H1 (cell line): ENCODE measurements at regions not wholly inside any gene's neighbourhood (a gene's known extent, or its start where the extent isn't known, plus 50 kb on each side); places are given as distances from the start of the nearest gene placed in this dataset.

ENCODE experiments used
- CTCF ChIA-PET: fragments of 300-600 bp; sonication (Branson Sonifier 250); formaldehyde crosslinking; loops from one replicate; lab custom pipeline; 2021; ENCODE audit not compliant: partially characterized antibody; lab: Charles Lee
- POLR2A ChIA-PET: fragments of 300-600 bp; sonication (Branson Sonifier 250); formaldehyde crosslinking; loops from one replicate; lab custom pipeline; 2021; ENCODE audit warnings: inconsistent platforms; ENCODE audit not compliant: partially characterized antibody; lab: Charles Lee
- DNase-seq, 2 experiments: peaks; one replicate each; pipeline versions ENCODE4 v3.0.0 to v3.0.0-alpha.2; 2010 to 2022; ENCODE audit warnings: low spot score in 2 of 2, low read depth in 1 of 2, mixed read lengths in 1 of 2
- FAIRE-seq: peaks from 2 replicates; lab custom pipeline; 2011; peaks lifted over from hg19 to GRCh38; lab: Jason Lieb, UNC
- H2AFZ ChIP-seq: 2 replicates; pipeline ENCODE4 v1.8.1; 2012; ENCODE audit warnings: low read length, inconsistent platforms
- H2AK5ac ChIP-seq: 2 replicates; pipeline ENCODE4 v1.6.1; 2013; ENCODE audit warnings: low read depth, low read length
- H2BK120ac ChIP-seq: replicated peaks from 2 replicates; pipeline ENCODE3; 2013; ENCODE audit warnings: low read depth, low read length, inconsistent platforms
- H2BK12ac ChIP-seq: 2 replicates; pipeline ENCODE4 v1.6.1; 2013; ENCODE audit warnings: low read depth, low read length
- H2BK15ac ChIP-seq: 2 replicates; pipeline ENCODE4 v1.6.1; 2013; ENCODE audit warnings: low read length
- H2BK20ac ChIP-seq: 2 replicates; pipeline ENCODE4 v1.6.1; 2013; ENCODE audit warnings: low read length
- H2BK5ac ChIP-seq: 2 replicates; pipeline ENCODE4 v1.6.1; 2013; ENCODE audit warnings: low read depth, low read length
- H3K14ac ChIP-seq: 2 replicates; pipeline ENCODE4 v1.6.1; 2013; ENCODE audit warnings: inconsistent platforms; ENCODE audit not compliant: insufficient read length
- H3K18ac ChIP-seq: 2 replicates; pipeline ENCODE4 v1.6.1; 2013; ENCODE audit warnings: low read length; ENCODE audit errors: extremely low read depth
- H3K23ac ChIP-seq: 2 replicates; pipeline ENCODE4 v1.6.1; 2013; ENCODE audit warnings: inconsistent platforms; ENCODE audit not compliant: insufficient read length
- H3K23me2 ChIP-seq: 2 replicates; pipeline ENCODE4 v1.6.1; 2013; ENCODE audit warnings: low read depth, low read length
- H3K27ac ChIP-seq: 2 replicates; pipeline ENCODE4 v1.6.1; 2011; ENCODE audit warnings: low read depth, low read length, inconsistent platforms
- H3K27me3 ChIP-seq, 4 experiments: replicated peaks in 1 of 4; 1 replicate in 1 of 4; 2 replicates in 3 of 4; pipeline versions ENCODE4 v1.6.1 to v1.8.1; 2011 to 2013; ENCODE audit warnings: low read length in 3 of 4, mild to moderate bottlenecking in 3 of 4, inconsistent platforms in 2 of 4, mixed read lengths in 2 of 4, moderate library complexity in 1 of 4; ENCODE audit not compliant: control insufficient read depth in 3 of 4, insufficient read depth in 3 of 4; ENCODE audit errors: extremely low read depth in 1 of 4
- H3K36me3 ChIP-seq, 4 experiments: 2 replicates each; pipeline versions ENCODE4 v1.6.1 to v1.8.1; 2011 to 2013; ENCODE audit warnings: mild to moderate bottlenecking in 4 of 4, low read length in 3 of 4, moderate library complexity in 2 of 4, control low read depth in 1 of 4, inconsistent platforms in 1 of 4; ENCODE audit not compliant: insufficient read depth in 4 of 4, control insufficient read depth in 2 of 4
- H3K4ac ChIP-seq: replicated peaks from 2 replicates; pipeline ENCODE3; 2013; ENCODE audit warnings: low read length, low read depth, mixed read lengths, inconsistent platforms; ENCODE audit not compliant: insufficient read length
- H3K4me1 ChIP-seq, 4 experiments: replicated peaks in 1 of 4; 1 replicate in 1 of 4; 2 replicates in 3 of 4; pipeline versions ENCODE4 v1.6.1 to v1.8.1; 2011 to 2013; ENCODE audit warnings: low read length in 3 of 4, inconsistent platforms in 2 of 4, mixed read lengths in 1 of 4; ENCODE audit not compliant: insufficient read depth in 4 of 4, control insufficient read depth in 3 of 4
- H3K4me2 ChIP-seq, 2 experiments: 2 replicates each; pipeline versions ENCODE4 v1.6.1 to v1.8.1; 2011 to 2013; ENCODE audit warnings: low read depth in 2 of 2, low read length in 2 of 2, control low read depth in 1 of 2, inconsistent platforms in 1 of 2, mild to moderate bottlenecking in 1 of 2; ENCODE audit not compliant: insufficient read depth in 1 of 2
- H3K4me3 ChIP-seq, 4 experiments: fragments of 200-600, 300-600 bp in 1 of 4; sonication (generic), shearing (Covaris generic), sonication (Bioruptor Twin) in 1 of 4; 2 replicates each; pipeline versions ENCODE4 v1.5.1 to v1.8.1; 2011 to 2016; ENCODE audit warnings: low read length in 4 of 4, low read depth in 3 of 4, control low read depth in 2 of 4, inconsistent platforms in 2 of 4, mild to moderate bottlenecking in 2 of 4, mixed read lengths in 1 of 4, moderate library complexity in 1 of 4; ENCODE audit not compliant: insufficient read depth in 2 of 4; ENCODE audit errors: extremely low read depth in 1 of 4
- H3K56ac ChIP-seq: replicated peaks from 2 replicates; pipeline ENCODE3; 2013; ENCODE audit warnings: low read depth, mild to moderate bottlenecking, mixed read lengths, low read length, inconsistent platforms; ENCODE audit not compliant: insufficient read length
- H3K79me1 ChIP-seq: 2 replicates; pipeline ENCODE4 v1.6.1; 2013; ENCODE audit warnings: low read depth, low read length, control low read depth
- H3K79me2 ChIP-seq, 2 experiments: 2 replicates each; pipeline versions ENCODE4 v1.6.1 to v1.8.1; 2012 to 2013; ENCODE audit warnings: low read length in 2 of 2, mild to moderate bottlenecking in 2 of 2, inconsistent platforms in 1 of 2; ENCODE audit not compliant: insufficient read depth in 2 of 2, control insufficient read depth in 1 of 2
- H3K9ac ChIP-seq, 4 experiments: replicated peaks in 1 of 4; 1 replicate in 1 of 4; 2 replicates in 3 of 4; pipeline versions ENCODE4 v1.6.1 to v1.8.1; 2011 to 2013; ENCODE audit warnings: low read depth in 3 of 4, low read length in 3 of 4, control low read depth in 2 of 4, mild to moderate bottlenecking in 2 of 4, moderate library complexity in 2 of 4, inconsistent platforms in 1 of 4; ENCODE audit errors: extremely low read depth in 1 of 4
- H3K9me3 ChIP-seq, 2 experiments: 2 replicates each; pipeline versions ENCODE4 v1.6.1 to v1.8.1; 2012 to 2013; ENCODE audit warnings: mild to moderate bottlenecking in 2 of 2, moderate library complexity in 2 of 2, control low read depth in 1 of 2, inconsistent platforms in 1 of 2, low read depth in 1 of 2, low read length in 1 of 2, mixed read lengths in 1 of 2; ENCODE audit not compliant: insufficient read depth in 2 of 2
- H4K20me1 ChIP-seq, 2 experiments: replicated peaks in 1 of 2; 2 replicates each; pipeline versions ENCODE3 to v1.8.1; 2011 to 2013; ENCODE audit warnings: inconsistent platforms in 2 of 2, low read length in 2 of 2, mild to moderate bottlenecking in 1 of 2; ENCODE audit not compliant: insufficient read depth in 2 of 2, control insufficient read depth in 1 of 2
- H4K5ac ChIP-seq: 2 replicates; pipeline ENCODE4 v1.6.1; 2013; ENCODE audit warnings: low read length, low read depth, mixed read lengths, inconsistent platforms; ENCODE audit not compliant: insufficient read length
- H4K8ac ChIP-seq: 2 replicates; pipeline ENCODE4 v1.8.0; 2013; ENCODE audit warnings: mild to moderate bottlenecking, moderate library complexity, low read length, inconsistent platforms; ENCODE audit not compliant: insufficient read depth; ENCODE audit errors: extremely low read depth
- H4K91ac ChIP-seq: replicated peaks from 2 replicates; pipeline ENCODE3; 2013; ENCODE audit warnings: low read length, mixed read lengths, inconsistent platforms; ENCODE audit not compliant: insufficient read length
- CHD1 ChIP-seq: IDR thresholded peaks from 2 replicates; pipeline ENCODE4 v1.6.1; 2012; ENCODE audit warnings: low read depth, low read length, improper control_type of control experiment
- FOSL1 ChIP-seq: IDR thresholded peaks from 2 replicates; pipeline ENCODE4 v1.6.1; 2011; ENCODE audit warnings: mild to moderate bottlenecking, low read depth, low read length, moderate library complexity; ENCODE audit not compliant: insufficient read depth
- RFX5 ChIP-seq: IDR thresholded peaks from 2 replicates; pipeline ENCODE4 v1.6.1; 2011; ENCODE audit warnings: low read depth, low read length, improper control_type of control experiment, borderline replicate concordance
- TBP ChIP-seq: IDR thresholded peaks from 2 replicates; pipeline ENCODE4 v1.6.1; 2011; ENCODE audit warnings: low read depth, low read length, improper control_type of control experiment
- WGBS, 2 experiments: shearing (Covaris generic) in 1 of 2; methylation state at CpG; one replicate each; pipeline versions ENCODE4 v1.1.6 to v1.1.7; 2013 to 2015; ENCODE audit warnings: low lambda C conversion rate in 2 of 2, mixed read lengths in 2 of 2, inconsistent platforms in 1 of 2, low coverage in 1 of 2, missing lambda C conversion rate in 1 of 2; ENCODE audit not compliant: insufficient replicate concordance in 2 of 2, insufficient coverage in 1 of 2, insufficient read length in 1 of 2; ENCODE audit errors: extremely low coverage in 1 of 2, missing lambda C conversion rate in 1 of 2; 5-methylcytosine and 5-hydroxymethylcytosine counted together

- ChIA-PET CTCF (interaction anchor here (0.6 to 0.7 kb wide), 2 partner anchors 9 to 111 kb away, joined by 3 to 5 read pairs; no protein-coding TSS in a partner anchor), POLR2A (no interaction called here)
- Histone ChIP-seq H3K4me1 (no peaks in the 10 kb centered on the region), H2BK120ac (no peak overlapping the region), H3K9me3 (0 out of 4 replicates have a peak, but pooled peaks cover 0 to under 1% of the 10 kb centered on the region in 2 experiments), H2BK15ac (no peak overlapping the region), H4K91ac (no peak overlapping the region), H2AK5ac (no peak overlapping the region), H3K23ac (no peak overlapping the region), H3K18ac (no peak overlapping the region), H2BK20ac (no peak overlapping the region), H3K79me2 (no peaks in the 10 kb centered on the region), H4K8ac (no peak overlapping the region), H3K36me3 (no peaks in the 10 kb centered on the region), H3K23me2 (no peaks in the 10 kb centered on the region), H3K27me3 (no peaks in the 10 kb centered on the region), H2BK12ac (no peak overlapping the region), H3K79me1 (no peaks in the 10 kb centered on the region), H3K4me2 (no peak overlapping the region), H3K27ac (no peak overlapping the region), H2AFZ (no peak overlapping the region), H4K20me1 (no peaks in the 10 kb centered on the region), H3K9ac (no peak overlapping the region), H3K4ac (no peak overlapping the region), H3K4me3 (no peak overlapping the region), H2BK5ac (no peak overlapping the region), H3K56ac (no peak overlapping the region), H4K5ac (no peak overlapping the region), H3K14ac (no peak overlapping the region)
- TF ChIP-seq FOSL1 = no peak
- TF ChIP-seq CHD1 = no peak
- no peak for TF ChIP-seq RFX5
- TF ChIP-seq TBP = no peak
- WGBS, 2 experiments = 92% methylated on average over 6 of the region's 6 CpGs; no CpG with 5 or more reads in 1 of the 2 experiments
- DNase-seq = no peak
- no peak for FAIRE-seq
These were observed 425.7 kb upstream of the ARID1B start for GRCh38 chr6:156351346-156351966.
